ENCODE measurements at regions not wholly inside any gene's neighbourhood (a gene's known extent, or its start where the extent isn't known, plus 50 kb on each side); places are given as distances from the start of the nearest gene placed in this dataset.

- no peaks in the 10 kb centered on the region for H3K9me3 ChIP-seq
- TF ChIP-seq, protein P1, sequence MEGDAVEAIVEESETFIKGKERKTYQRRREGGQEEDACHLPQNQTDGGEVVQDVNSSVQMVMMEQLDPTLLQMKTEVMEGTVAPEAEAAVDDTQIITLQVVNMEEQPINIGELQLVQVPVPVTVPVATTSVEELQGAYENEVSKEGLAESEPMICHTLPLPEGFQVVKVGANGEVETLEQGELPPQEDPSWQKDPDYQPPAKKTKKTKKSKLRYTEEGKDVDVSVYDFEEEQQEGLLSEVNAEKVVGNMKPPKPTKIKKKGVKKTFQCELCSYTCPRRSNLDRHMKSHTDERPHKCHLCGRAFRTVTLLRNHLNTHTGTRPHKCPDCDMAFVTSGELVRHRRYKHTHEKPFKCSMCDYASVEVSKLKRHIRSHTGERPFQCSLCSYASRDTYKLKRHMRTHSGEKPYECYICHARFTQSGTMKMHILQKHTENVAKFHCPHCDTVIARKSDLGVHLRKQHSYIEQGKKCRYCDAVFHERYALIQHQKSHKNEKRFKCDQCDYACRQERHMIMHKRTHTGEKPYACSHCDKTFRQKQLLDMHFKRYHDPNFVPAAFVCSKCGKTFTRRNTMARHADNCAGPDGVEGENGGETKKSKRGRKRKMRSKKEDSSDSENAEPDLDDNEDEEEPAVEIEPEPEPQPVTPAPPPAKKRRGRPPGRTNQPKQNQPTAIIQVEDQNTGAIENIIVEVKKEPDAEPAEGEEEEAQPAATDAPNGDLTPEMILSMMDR (IDR thresholded peaks at IDR 0.05), result no peak
- no peaks in the 10 kb centered on the region for H3K36me3 ChIP-seq
- ATAC-seq (ENCODE audit: insufficient number of reproducible peaks, low FRiP score, low read depth), result no peak
- DNase-seq (ENCODE audit: low spot score), result no peak
- H3K4me1 ChIP-seq (ENCODE audit: control insufficient read depth in 1 of 2, low read depth in 2 of 2), result peaks cover 0 to 10% of the 10 kb centered on the region in 2 donors
- no peaks in the 10 kb centered on the region for H3K27me3 ChIP-seq (replicated peaks; ENCODE audit: insufficient read depth)
- H3K27ac ChIP-seq, result peak overlapping the region in 1 of 2 donors; percentile 13
- no peak overlapping the region for H3K4me3 ChIP-seq
Observed at GRCh38 chr12:61717986-61718385, 542.2 kb upstream of the USP15 start.

GRCh38 chr12:61739925-61740324, 520.3 kb upstream of the USP15 start:
- ATAC-seq (ENCODE audit: insufficient number of reproducible peaks, low FRiP score, low read depth), result no peak
- H3K27ac ChIP-seq, result no peak overlapping the region
- TF ChIP-seq, protein P1 (IDR thresholded peaks at IDR 0.05), result no peak
- H3K36me3 ChIP-seq, result no peaks in the 10 kb centered on the region
- no peaks in the 10 kb centered on the region for H3K9me3 ChIP-seq
- no peaks in the 10 kb centered on the region for H3K27me3 ChIP-seq (replicated peaks; ENCODE audit: insufficient read depth)
- no peaks in the 10 kb centered on the region for H3K4me1 ChIP-seq (ENCODE audit: control insufficient read depth in 1 of 2, low read depth in 2 of 2)
- DNase-seq (ENCODE audit: low spot score), result no peak
- no peak overlapping the region for H3K4me3 ChIP-seq

DNA sequence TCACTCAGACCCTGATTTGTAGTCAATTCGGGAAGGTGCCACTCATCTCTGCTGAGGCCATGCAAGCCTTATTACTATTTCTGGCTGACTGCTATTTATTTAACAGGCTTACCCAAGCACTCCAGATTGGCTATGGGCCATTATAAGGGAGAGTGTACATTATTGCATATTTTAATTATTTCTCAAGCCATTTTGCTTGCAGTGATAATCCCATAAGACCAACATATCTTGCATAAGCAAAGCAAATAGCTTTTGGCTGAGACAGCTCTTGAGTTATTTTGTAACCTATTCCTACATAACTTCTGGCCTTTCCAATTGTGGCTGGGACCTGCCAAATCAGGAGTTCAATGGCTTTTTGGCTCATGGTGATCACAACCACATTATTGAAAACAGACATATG, 509.6 kb upstream of the USP15 start:
- Histone ChIP-seq H3K27me3 (replicated peaks; ENCODE audit: insufficient read depth) (no peaks in the 10 kb centered on the region), H3K4me1 (ENCODE audit: control insufficient read depth in 1 of 2, low read depth in 2 of 2) (peaks cover 0 to 22% of the 10 kb centered on the region in 2 donors), H3K9me3 (no peaks in the 10 kb centered on the region), H3K4me3 (no peak overlapping the region), H3K27ac (peak overlapping the region in 1 of 2 donors; percentile 3), H3K36me3 (no peaks in the 10 kb centered on the region)
- no peak for DNase-seq (ENCODE audit: low spot score)
- no peak for ATAC-seq (ENCODE audit: insufficient number of reproducible peaks, low FRiP score, low read depth)
- TF ChIP-seq, protein P1 (IDR thresholded peaks at IDR 0.05), result no peak

DNA sequence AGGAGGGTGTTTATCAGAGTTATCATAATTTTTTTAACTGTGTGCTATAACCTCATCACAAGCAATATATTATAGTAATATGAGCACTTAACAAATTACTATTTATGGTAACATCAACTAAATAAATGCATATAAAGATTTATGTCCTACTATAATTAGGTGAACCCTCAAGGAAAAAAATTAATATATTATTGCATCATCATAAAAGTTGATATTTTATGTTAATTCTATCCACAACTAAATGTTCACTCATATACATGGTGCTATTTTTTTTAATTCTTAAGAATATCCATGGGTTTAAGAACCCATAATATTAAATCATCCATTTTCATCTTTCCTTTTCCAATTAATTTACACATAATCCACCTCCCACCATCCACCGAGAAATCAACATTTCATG, 506.0 kb upstream of the USP15 start:
- Histone ChIP-seq H3K27me3 (replicated peaks; ENCODE audit: insufficient read depth) (no peaks in the 10 kb centered on the region), H3K4me1 (ENCODE audit: control insufficient read depth in 1 of 2, low read depth in 2 of 2) (peaks cover 3 to 37% of the 10 kb centered on the region in 2 donors), H3K36me3 (no peaks in the 10 kb centered on the region), H3K9me3 (no peaks in the 10 kb centered on the region), H3K27ac (no peak overlapping the region), H3K4me3 (no peak overlapping the region)
- no peak for DNase-seq (ENCODE audit: low spot score)
- TF ChIP-seq, protein P1 (IDR thresholded peaks at IDR 0.05), result no peak
- ATAC-seq (ENCODE audit: insufficient number of reproducible peaks, low FRiP score, low read depth), result no peak

GRCh38 chr12:61757831-61758505, 502.2 kb upstream of the USP15 start:
- H3K27me3 ChIP-seq (replicated peaks; ENCODE audit: insufficient read depth), result no peaks in the 10 kb centered on the region
- H3K4me1 ChIP-seq (ENCODE audit: control insufficient read depth in 1 of 2, low read depth in 2 of 2), result peaks cover 3 to 14% of the 10 kb centered on the region in 2 donors
- H3K9me3 ChIP-seq, result no peaks in the 10 kb centered on the region
- no peak for ATAC-seq (ENCODE audit: insufficient number of reproducible peaks, low FRiP score, low read depth)
- TF ChIP-seq, protein P1 (IDR thresholded peaks at IDR 0.05), result no peak
- H3K27ac ChIP-seq, result peak overlapping the region in 1 of 2 donors; percentile 50
- DNase-seq (ENCODE audit: low spot score), result no peak
- peak overlapping the region; percentile 1 for H3K4me3 ChIP-seq
- H3K36me3 ChIP-seq, result no peaks in the 10 kb centered on the region

Measured in thoracic aorta (tissue), 2 donors.